K562 (cell line): ENCODE measurements at regions not wholly inside any gene's neighbourhood (a gene's known extent, or its start where the extent isn't known, plus 50 kb on each side); places are given as distances from the start of the nearest gene placed in this dataset.

ENCODE experiments used
- ATAC-seq: fragments of 200-7000 bp; cut with Tn5 transposase; 3 replicates; pipeline ENCODE4 v1.9.1; 2020; ENCODE audit warnings: moderate library complexity
- BruUV-seq: library from RNA; stranded (reverse); fragments of 400-500 nt; replicated peaks from 2 replicates; lab custom pipeline; 2021; lab: Mats Ljungman, UMichigan
- CTCF ChIA-PET: fragments of 300-600 bp; formaldehyde crosslinking; extraction: SDS; loops from one replicate; lab custom pipeline; 2021; ENCODE audit warnings: low intra/inter-chr PET ratio; lab: Yijun Ruan, JAX
- POLR2A ChIA-PET: fragments of 300-600, 350-650 bp; sonication (Branson Sonifier 250); formaldehyde crosslinking; extraction: SDS; loops from one replicate; lab custom pipeline; 2021; ENCODE audit warnings: antibody characterized with exemption, inconsistent platforms; lab: Yijun Ruan, JAX
- DNase-seq, 4 experiments: peaks; one replicate each; pipeline versions ENCODE4 v3.0.0 to v3.0.0-alpha.2; 2011 to 2018; ENCODE audit warnings: low spot score in 3 of 4, mixed read lengths in 3 of 4; ENCODE audit errors: extremely low read depth in 1 of 4
- FAIRE-seq: peaks from 2 replicates; lab custom pipeline; 2011; peaks lifted over from hg19 to GRCh38; lab: Jason Lieb, UNC
- H2AFZ ChIP-seq: 2 replicates; pipeline ENCODE4 v1.6.0; 2011; ENCODE audit warnings: low read depth, low read length, control low read depth, inconsistent platforms
- H3K27ac ChIP-seq: fragments of 200-600 bp; 3 replicates; pipeline ENCODE4 v1.8.0; 2011; ENCODE audit warnings: low read depth, mild to moderate bottlenecking, control low read depth, inconsistent platforms, low read length, moderate library complexity, mixed read lengths; ENCODE audit errors: extremely low read depth
- H3K27me3 ChIP-seq, 2 experiments: fragments of 300-600 bp in 1 of 2; 2 replicates in 1 of 2; 3 replicates in 1 of 2; pipeline versions ENCODE4 v1.6.0 to v1.8.0; 2011; ENCODE audit warnings: inconsistent platforms in 2 of 2, low read length in 2 of 2, mild to moderate bottlenecking in 1 of 2, mixed read lengths in 1 of 2, moderate library complexity in 1 of 2; ENCODE audit not compliant: control insufficient read depth in 2 of 2, insufficient read depth in 2 of 2
- H3K36me3 ChIP-seq: fragments of 300-600 bp; 3 replicates; pipeline ENCODE4 v1.8.0; 2011; ENCODE audit warnings: mild to moderate bottlenecking, low read length, inconsistent platforms; ENCODE audit not compliant: control insufficient read depth, insufficient read depth
- H3K4me1 ChIP-seq, 2 experiments: fragments of 200-600 bp in 1 of 2; replicated peaks in 1 of 2; 2 replicates in 1 of 2; 3 replicates in 1 of 2; pipeline versions ENCODE4 v1.5.1 to v1.8.0; 2011; ENCODE audit warnings: inconsistent platforms in 2 of 2, low read length in 2 of 2, mild to moderate bottlenecking in 1 of 2, mixed read lengths in 1 of 2, moderate library complexity in 1 of 2; ENCODE audit not compliant: control insufficient read depth in 2 of 2, insufficient read depth in 2 of 2
- H3K4me2 ChIP-seq: 2 replicates; pipeline ENCODE4 v1.6.1; 2011; ENCODE audit warnings: low read length, control low read depth, inconsistent platforms, mixed read lengths; ENCODE audit not compliant: insufficient read depth
- H3K4me3 ChIP-seq: fragments of 200-600 bp; sonication (generic), shearing (Covaris generic); 2 replicates; pipeline ENCODE4 v1.5.1; 2016; ENCODE audit warnings: control low read depth, inconsistent platforms
- H3K79me2 ChIP-seq: fragments of 200-600 bp; 3 replicates; pipeline ENCODE4 v1.8.0; 2011; ENCODE audit warnings: low read length, inconsistent platforms; ENCODE audit not compliant: control insufficient read depth, insufficient read depth
- H3K9ac ChIP-seq, 2 experiments: 2 replicates each; pipeline versions ENCODE4 v1.6.0 to v1.6.1; 2011; ENCODE audit warnings: low read depth in 2 of 2, low read length in 2 of 2, control low read depth in 1 of 2, inconsistent platforms in 1 of 2, mild to moderate bottlenecking in 1 of 2, mixed read lengths in 1 of 2; ENCODE audit not compliant: insufficient read depth in 1 of 2
- H3K9me1 ChIP-seq: one replicate; pipeline ENCODE4 v1.6.0; 2011; ENCODE audit warnings: inconsistent platforms, mild to moderate bottlenecking, low read length, moderate library complexity; ENCODE audit not compliant: control insufficient read depth, insufficient read depth
- H3K9me3 ChIP-seq: replicated peaks from 2 replicates; pipeline ENCODE4 v1.5.1; 2011; ENCODE audit warnings: low read depth, low read length, inconsistent platforms; ENCODE audit not compliant: control insufficient read depth, insufficient read depth
- H4K20me1 ChIP-seq: replicated peaks from 2 replicates; pipeline ENCODE4 v1.6.1; 2011; ENCODE audit warnings: low read length, inconsistent platforms, mixed read lengths; ENCODE audit not compliant: control insufficient read depth, insufficient read depth
- ARID3B ChIP-seq: fragments of 250-450 bp; sonication (Bioruptor Pico); IDR thresholded peaks from 2 replicates; pipeline ENCODE4 v1.4.0; 2020; ENCODE audit warnings: borderline replicate concordance
- CREM ChIP-seq: IDR thresholded peaks from 2 replicates; pipeline ENCODE4 v1.6.1; 2014; ENCODE audit warnings: antibody characterized with exemption, low read depth
- DPF2 ChIP-seq: fragments of 450-650 bp; IDR thresholded peaks from 2 replicates; pipeline ENCODE4 v1.6.1; 2016
- FOXJ2 ChIP-seq: fragments of 200-800 bp; sonication (Bioruptor generic); IDR thresholded peaks from 2 replicates; pipeline ENCODE4 v1.6.1; 2016; ENCODE audit warnings: missing genetic modification characterization, missing compliant biosample characterization
- HDAC1 ChIP-seq, 2 experiments: fragments of 450-650 bp; IDR thresholded peaks; 2 replicates each; pipeline ENCODE4 v1.6.1; 2016 to 2017; ENCODE audit warnings: inconsistent platforms in 1 of 2, mild to moderate bottlenecking in 1 of 2, moderate library complexity in 1 of 2
- HIVEP1 ChIP-seq: fragments of 250-450 bp; sonication (Bioruptor Pico); IDR thresholded peaks from 2 replicates; pipeline ENCODE4 v1.4.0; 2020; ENCODE audit warnings: mild to moderate bottlenecking
- KLF16 ChIP-seq: IDR thresholded peaks from 2 replicates; pipeline ENCODE4 v1.6.1; 2016; ENCODE audit warnings: antibody characterized with exemption
- MAX ChIP-seq: sonication (generic); formaldehyde crosslinking; IDR thresholded peaks from 2 replicates; pipeline ENCODE4 v1.9.0; 2022; ENCODE audit warnings: mild to moderate bottlenecking, missing genetic modification reagents
- MBD2 ChIP-seq: sonication (generic); IDR thresholded peaks from 2 replicates; pipeline ENCODE4 v1.6.1; 2016; ENCODE audit warnings: low read depth, borderline replicate concordance
- MCM5 ChIP-seq: fragments of 450-650 bp; IDR thresholded peaks from 2 replicates; pipeline ENCODE4 v1.6.1; 2016; ENCODE audit warnings: low read depth
- MTF1 ChIP-seq: fragments of 250-450 bp; sonication (Bioruptor Pico); IDR thresholded peaks from 2 replicates; pipeline ENCODE4 v1.9.0; 2021; ENCODE audit warnings: moderate library complexity, mild to moderate bottlenecking, inconsistent platforms, borderline replicate concordance
- RCOR1 ChIP-seq, 2 experiments: IDR thresholded peaks; 2 replicates each; pipeline ENCODE4 v1.6.1; 2012; ENCODE audit warnings: low read depth in 2 of 2, low read length in 2 of 2, borderline replicate concordance in 1 of 2, improper control_type of control experiment in 1 of 2
- SP1 ChIP-seq: sonication (generic); formaldehyde crosslinking; IDR thresholded peaks from 2 replicates; pipeline ENCODE4 v1.8.1; 2022; ENCODE audit warnings: mild to moderate bottlenecking, missing genetic modification reagents
- TCF15 ChIP-seq: fragments of 250-450 bp; sonication (Bioruptor Pico); IDR thresholded peaks from 2 replicates; pipeline ENCODE4 v1.8.0; 2022; ENCODE audit warnings: moderate library complexity, mild to moderate bottlenecking, inconsistent platforms
- XRCC5 ChIP-seq: fragments of 200-400 bp; formaldehyde crosslinking; IDR thresholded peaks from 2 replicates; pipeline ENCODE4 v1.6.1; 2017; ENCODE audit warnings: low read depth, mild to moderate bottlenecking, low read length
- ZBTB5 ChIP-seq: fragments of 450-650 bp; IDR thresholded peaks from 2 replicates; pipeline ENCODE4 v1.6.1; 2017; ENCODE audit warnings: antibody characterized with exemption
- ZC3H4 ChIP-seq: sonication (generic); formaldehyde crosslinking; IDR thresholded peaks from 2 replicates; pipeline ENCODE4 v1.9.0; 2021; ENCODE audit warnings: missing genetic modification reagents, borderline replicate concordance
- WGBS: fragments of 100-300 bp; shearing (Covaris generic); methylation state at CpG from one replicate; pipeline ENCODE4 v1.1.6; 2016; ENCODE audit warnings: low coverage, mixed read lengths; ENCODE audit not compliant: insufficient coverage; ENCODE audit errors: missing lambda C conversion rate; 5-methylcytosine and 5-hydroxymethylcytosine counted together
- in situ Hi-C: fragments of 300-500 bp; cut with MboI; formaldehyde crosslinking; loops from 4 replicates; pipeline ENCODE4 v1.15.0; 2018; ENCODE audit warnings: inconsistent platforms, mixed read lengths
- intact Hi-C: fragments of 100-400 bp; cut with micrococcal nuclease; formaldehyde crosslinking; loops from 2 replicates; pipeline ENCODE4 v1.14.2; 2022
- TF ChIP-seq, protein P1 (sequence below): sonication (generic); formaldehyde crosslinking; IDR thresholded peaks from 2 replicates; pipeline ENCODE4 v1.9.0; 2022; ENCODE audit warnings: mild to moderate bottlenecking, missing genetic modification reagents
- TF ChIP-seq, protein P2 (sequence below): IDR thresholded peaks from 2 replicates; pipeline ENCODE4 v1.6.1; 2016; ENCODE audit warnings: missing genetic modification characterization, missing compliant biosample characterization

- no peak overlapping the region for H3K27ac ChIP-seq
- H3K4me2 ChIP-seq, result no peak overlapping the region
- ATAC-seq, result no peak
- WGBS, result under 1% methylated on average over 9 of the region's 9 CpGs
- H4K20me1 ChIP-seq, result no peaks in the 10 kb centered on the region
- H3K27me3 ChIP-seq, result peaks cover 2 to 51% of the 10 kb centered on the region in 2 experiments; a peak in 3 of 5 replicates
- no peak overlapping the region for H2AFZ ChIP-seq
- H3K79me2 ChIP-seq, result no peaks in the 10 kb centered on the region
- peaks cover 0 to 3% of the 10 kb centered on the region in 2 experiments; a peak in 1 of 5 replicates for H3K4me1 ChIP-seq
- intact Hi-C loops, result no loop called here
- no peak overlapping the region for H3K4me3 ChIP-seq
- in situ Hi-C loops, result no loop called here
- H3K9me1 ChIP-seq, result no peaks in the 10 kb centered on the region
- no peaks in the 10 kb centered on the region for H3K9me3 ChIP-seq
- H3K36me3 ChIP-seq, result no peaks in the 10 kb centered on the region
- H3K9ac ChIP-seq, result no peak overlapping the region
- no TSS peak for BruUV-seq
- no peak for DNase-seq
- ChIA-PET POLR2A (interaction anchor here (0.7 kb wide), 2 partner anchors 42 to 331 kb away, joined by 3 to 5 read pairs; no protein-coding TSS in a partner anchor), CTCF (no interaction called here)
- TF ChIP-seq, protein P1, sequence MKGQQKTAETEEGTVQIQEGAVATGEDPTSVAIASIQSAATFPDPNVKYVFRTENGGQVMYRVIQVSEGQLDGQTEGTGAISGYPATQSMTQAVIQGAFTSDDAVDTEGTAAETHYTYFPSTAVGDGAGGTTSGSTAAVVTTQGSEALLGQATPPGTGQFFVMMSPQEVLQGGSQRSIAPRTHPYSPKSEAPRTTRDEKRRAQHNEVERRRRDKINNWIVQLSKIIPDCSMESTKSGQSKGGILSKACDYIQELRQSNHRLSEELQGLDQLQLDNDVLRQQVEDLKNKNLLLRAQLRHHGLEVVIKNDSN (CRISPR knock-in tag), result no peak
- TF ChIP-seq XRCC5 (no peak), MBD2 (no peak), KLF16 (no peak), RCOR1 (IDR thresholded peaks at IDR 0.05; ENCODE audit: borderline replicate concordance in 1 of 2, low read depth in 2 of 2, low read length in 2 of 2) (no peak), DPF2 (no peak), FOXJ2 (tag) (no peak), HIVEP1 (CRISPR knock-in tag) (no peak), SP1 (CRISPR knock-in tag) (no peak), ZBTB5 (no peak), MAX (CRISPR knock-in tag) (no peak), HDAC1 (IDR thresholded peaks at IDR 0.05) (no peak), TCF15 (CRISPR knock-in tag) (no peak), ARID3B (CRISPR knock-in tag) (no peak), MCM5 (no peak), MTF1 (CRISPR knock-in tag) (no peak), ZC3H4 (CRISPR knock-in tag) (no peak), CREM (no peak)
- TF ChIP-seq, protein P2, sequence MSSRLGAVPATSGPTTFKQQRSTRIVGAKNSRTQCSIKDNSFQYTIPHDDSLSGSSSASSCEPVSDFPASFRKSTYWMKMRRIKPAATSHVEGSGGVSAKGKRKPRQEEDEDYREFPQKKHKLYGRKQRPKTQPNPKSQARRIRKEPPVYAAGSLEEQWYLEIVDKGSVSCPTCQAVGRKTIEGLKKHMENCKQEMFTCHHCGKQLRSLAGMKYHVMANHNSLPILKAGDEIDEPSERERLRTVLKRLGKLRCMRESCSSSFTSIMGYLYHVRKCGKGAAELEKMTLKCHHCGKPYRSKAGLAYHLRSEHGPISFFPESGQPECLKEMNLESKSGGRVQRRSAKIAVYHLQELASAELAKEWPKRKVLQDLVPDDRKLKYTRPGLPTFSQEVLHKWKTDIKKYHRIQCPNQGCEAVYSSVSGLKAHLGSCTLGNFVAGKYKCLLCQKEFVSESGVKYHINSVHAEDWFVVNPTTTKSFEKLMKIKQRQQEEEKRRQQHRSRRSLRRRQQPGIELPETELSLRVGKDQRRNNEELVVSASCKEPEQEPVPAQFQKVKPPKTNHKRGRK (tag), result no peak
- FAIRE-seq, result no peak
These were observed 145.5 kb downstream of the BMS1 start for GRCh38 chr10:42928064-42928463.
